H1 (cell line): ENCODE measurements at regions not wholly inside any gene's neighbourhood (a gene's known extent, or its start where the extent isn't known, plus 50 kb on each side); places are given as distances from the start of the nearest gene placed in this dataset.

Source experiments
- CTCF ChIA-PET: fragments of 300-600 bp; sonication (Branson Sonifier 250); formaldehyde crosslinking; loops from one replicate; lab custom pipeline; 2021; ENCODE audit not compliant: partially characterized antibody; lab: Charles Lee
- POLR2A ChIA-PET: fragments of 300-600 bp; sonication (Branson Sonifier 250); formaldehyde crosslinking; loops from one replicate; lab custom pipeline; 2021; ENCODE audit warnings: inconsistent platforms; ENCODE audit not compliant: partially characterized antibody; lab: Charles Lee
- DNase-seq, 2 experiments: peaks; one replicate each; pipeline versions ENCODE4 v3.0.0 to v3.0.0-alpha.2; 2010 to 2022; ENCODE audit warnings: low spot score in 2 of 2, low read depth in 1 of 2, mixed read lengths in 1 of 2
- FAIRE-seq: peaks from 2 replicates; lab custom pipeline; 2011; peaks lifted over from hg19 to GRCh38; lab: Jason Lieb, UNC
- H2AFZ ChIP-seq: 2 replicates; pipeline ENCODE4 v1.8.1; 2012; ENCODE audit warnings: low read length, inconsistent platforms
- H2AK5ac ChIP-seq: 2 replicates; pipeline ENCODE4 v1.6.1; 2013; ENCODE audit warnings: low read depth, low read length
- H2BK120ac ChIP-seq: replicated peaks from 2 replicates; pipeline ENCODE3; 2013; ENCODE audit warnings: low read depth, low read length, inconsistent platforms
- H2BK12ac ChIP-seq: 2 replicates; pipeline ENCODE4 v1.6.1; 2013; ENCODE audit warnings: low read depth, low read length
- H2BK15ac ChIP-seq: 2 replicates; pipeline ENCODE4 v1.6.1; 2013; ENCODE audit warnings: low read length
- H2BK20ac ChIP-seq: 2 replicates; pipeline ENCODE4 v1.6.1; 2013; ENCODE audit warnings: low read length
- H2BK5ac ChIP-seq: 2 replicates; pipeline ENCODE4 v1.6.1; 2013; ENCODE audit warnings: low read depth, low read length
- H3K14ac ChIP-seq: 2 replicates; pipeline ENCODE4 v1.6.1; 2013; ENCODE audit warnings: inconsistent platforms; ENCODE audit not compliant: insufficient read length
- H3K18ac ChIP-seq: 2 replicates; pipeline ENCODE4 v1.6.1; 2013; ENCODE audit warnings: low read length; ENCODE audit errors: extremely low read depth
- H3K23ac ChIP-seq: 2 replicates; pipeline ENCODE4 v1.6.1; 2013; ENCODE audit warnings: inconsistent platforms; ENCODE audit not compliant: insufficient read length
- H3K23me2 ChIP-seq: 2 replicates; pipeline ENCODE4 v1.6.1; 2013; ENCODE audit warnings: low read depth, low read length
- H3K27ac ChIP-seq: 2 replicates; pipeline ENCODE4 v1.6.1; 2011; ENCODE audit warnings: low read depth, low read length, inconsistent platforms
- H3K27me3 ChIP-seq, 4 experiments: replicated peaks in 1 of 4; 1 replicate in 1 of 4; 2 replicates in 3 of 4; pipeline versions ENCODE4 v1.6.1 to v1.8.1; 2011 to 2013; ENCODE audit warnings: low read length in 3 of 4, mild to moderate bottlenecking in 3 of 4, inconsistent platforms in 2 of 4, mixed read lengths in 2 of 4, moderate library complexity in 1 of 4; ENCODE audit not compliant: control insufficient read depth in 3 of 4, insufficient read depth in 3 of 4; ENCODE audit errors: extremely low read depth in 1 of 4
- H3K36me3 ChIP-seq, 4 experiments: 2 replicates each; pipeline versions ENCODE4 v1.6.1 to v1.8.1; 2011 to 2013; ENCODE audit warnings: mild to moderate bottlenecking in 4 of 4, low read length in 3 of 4, moderate library complexity in 2 of 4, control low read depth in 1 of 4, inconsistent platforms in 1 of 4; ENCODE audit not compliant: insufficient read depth in 4 of 4, control insufficient read depth in 2 of 4
- H3K4ac ChIP-seq: replicated peaks from 2 replicates; pipeline ENCODE3; 2013; ENCODE audit warnings: low read length, low read depth, mixed read lengths, inconsistent platforms; ENCODE audit not compliant: insufficient read length
- H3K4me1 ChIP-seq, 4 experiments: replicated peaks in 1 of 4; 1 replicate in 1 of 4; 2 replicates in 3 of 4; pipeline versions ENCODE4 v1.6.1 to v1.8.1; 2011 to 2013; ENCODE audit warnings: low read length in 3 of 4, inconsistent platforms in 2 of 4, mixed read lengths in 1 of 4; ENCODE audit not compliant: insufficient read depth in 4 of 4, control insufficient read depth in 3 of 4
- H3K4me2 ChIP-seq, 2 experiments: 2 replicates each; pipeline versions ENCODE4 v1.6.1 to v1.8.1; 2011 to 2013; ENCODE audit warnings: low read depth in 2 of 2, low read length in 2 of 2, control low read depth in 1 of 2, inconsistent platforms in 1 of 2, mild to moderate bottlenecking in 1 of 2; ENCODE audit not compliant: insufficient read depth in 1 of 2
- H3K4me3 ChIP-seq, 4 experiments: fragments of 200-600, 300-600 bp in 1 of 4; sonication (generic), shearing (Covaris generic), sonication (Bioruptor Twin) in 1 of 4; 2 replicates each; pipeline versions ENCODE4 v1.5.1 to v1.8.1; 2011 to 2016; ENCODE audit warnings: low read length in 4 of 4, low read depth in 3 of 4, control low read depth in 2 of 4, inconsistent platforms in 2 of 4, mild to moderate bottlenecking in 2 of 4, mixed read lengths in 1 of 4, moderate library complexity in 1 of 4; ENCODE audit not compliant: insufficient read depth in 2 of 4; ENCODE audit errors: extremely low read depth in 1 of 4
- H3K56ac ChIP-seq: replicated peaks from 2 replicates; pipeline ENCODE3; 2013; ENCODE audit warnings: low read depth, mild to moderate bottlenecking, mixed read lengths, low read length, inconsistent platforms; ENCODE audit not compliant: insufficient read length
- H3K79me1 ChIP-seq: 2 replicates; pipeline ENCODE4 v1.6.1; 2013; ENCODE audit warnings: low read depth, low read length, control low read depth
- H3K79me2 ChIP-seq, 2 experiments: 2 replicates each; pipeline versions ENCODE4 v1.6.1 to v1.8.1; 2012 to 2013; ENCODE audit warnings: low read length in 2 of 2, mild to moderate bottlenecking in 2 of 2, inconsistent platforms in 1 of 2; ENCODE audit not compliant: insufficient read depth in 2 of 2, control insufficient read depth in 1 of 2
- H3K9ac ChIP-seq, 4 experiments: replicated peaks in 1 of 4; 1 replicate in 1 of 4; 2 replicates in 3 of 4; pipeline versions ENCODE4 v1.6.1 to v1.8.1; 2011 to 2013; ENCODE audit warnings: low read depth in 3 of 4, low read length in 3 of 4, control low read depth in 2 of 4, mild to moderate bottlenecking in 2 of 4, moderate library complexity in 2 of 4, inconsistent platforms in 1 of 4; ENCODE audit errors: extremely low read depth in 1 of 4
- H3K9me3 ChIP-seq, 2 experiments: 2 replicates each; pipeline versions ENCODE4 v1.6.1 to v1.8.1; 2012 to 2013; ENCODE audit warnings: mild to moderate bottlenecking in 2 of 2, moderate library complexity in 2 of 2, control low read depth in 1 of 2, inconsistent platforms in 1 of 2, low read depth in 1 of 2, low read length in 1 of 2, mixed read lengths in 1 of 2; ENCODE audit not compliant: insufficient read depth in 2 of 2
- H4K20me1 ChIP-seq, 2 experiments: replicated peaks in 1 of 2; 2 replicates each; pipeline versions ENCODE3 to v1.8.1; 2011 to 2013; ENCODE audit warnings: inconsistent platforms in 2 of 2, low read length in 2 of 2, mild to moderate bottlenecking in 1 of 2; ENCODE audit not compliant: insufficient read depth in 2 of 2, control insufficient read depth in 1 of 2
- H4K5ac ChIP-seq: 2 replicates; pipeline ENCODE4 v1.6.1; 2013; ENCODE audit warnings: low read length, low read depth, mixed read lengths, inconsistent platforms; ENCODE audit not compliant: insufficient read length
- H4K8ac ChIP-seq: 2 replicates; pipeline ENCODE4 v1.8.0; 2013; ENCODE audit warnings: mild to moderate bottlenecking, moderate library complexity, low read length, inconsistent platforms; ENCODE audit not compliant: insufficient read depth; ENCODE audit errors: extremely low read depth
- H4K91ac ChIP-seq: replicated peaks from 2 replicates; pipeline ENCODE3; 2013; ENCODE audit warnings: low read length, mixed read lengths, inconsistent platforms; ENCODE audit not compliant: insufficient read length
- ASH2L ChIP-seq: fragments of 200-600, 300-600 bp; sonication (generic); IDR thresholded peaks from one replicate; pipeline ENCODE4 v1.7.1; 2017; ENCODE audit warnings: low read length
- FOSL1 ChIP-seq: IDR thresholded peaks from 2 replicates; pipeline ENCODE4 v1.6.1; 2011; ENCODE audit warnings: mild to moderate bottlenecking, low read depth, low read length, moderate library complexity; ENCODE audit not compliant: insufficient read depth
- GTF2F1 ChIP-seq: IDR thresholded peaks from 2 replicates; pipeline ENCODE4 v1.6.1; 2012; ENCODE audit warnings: low read depth, low read length, improper control_type of control experiment, borderline replicate concordance
- POU5F1 ChIP-seq: IDR thresholded peaks from 2 replicates; pipeline ENCODE4 v1.6.1; 2011; ENCODE audit warnings: low read depth, mild to moderate bottlenecking, low read length, moderate library complexity
- SIX5 ChIP-seq: IDR thresholded peaks from 2 replicates; pipeline ENCODE4 v1.6.1; 2011; ENCODE audit warnings: mild to moderate bottlenecking, low read depth, low read length
- SP1 ChIP-seq: IDR thresholded peaks from 2 replicates; pipeline ENCODE4 v1.6.1; 2011; ENCODE audit warnings: low read depth, low read length
- SP2 ChIP-seq: IDR thresholded peaks from 2 replicates; pipeline ENCODE4 v1.6.1; 2012; ENCODE audit warnings: mild to moderate bottlenecking, low read length, inconsistent platforms
- TAF7 ChIP-seq: optimal IDR thresholded peaks from 2 replicates; pipeline ENCODE3; 2011; ENCODE audit warnings: low read depth, mild to moderate bottlenecking, inconsistent platforms, low read length, moderate library complexity, borderline replicate concordance
- TEAD4 ChIP-seq: IDR thresholded peaks from 2 replicates; pipeline ENCODE4 v1.6.1; 2012; ENCODE audit warnings: low read depth, low read length, inconsistent platforms, mixed read lengths
- WGBS, 2 experiments: shearing (Covaris generic) in 1 of 2; methylation state at CpG; one replicate each; pipeline versions ENCODE4 v1.1.6 to v1.1.7; 2013 to 2015; ENCODE audit warnings: low lambda C conversion rate in 2 of 2, mixed read lengths in 2 of 2, inconsistent platforms in 1 of 2, low coverage in 1 of 2, missing lambda C conversion rate in 1 of 2; ENCODE audit not compliant: insufficient replicate concordance in 2 of 2, insufficient coverage in 1 of 2, insufficient read length in 1 of 2; ENCODE audit errors: extremely low coverage in 1 of 2, missing lambda C conversion rate in 1 of 2; 5-methylcytosine and 5-hydroxymethylcytosine counted together
- TF ChIP-seq, protein P1 (sequence below): IDR thresholded peaks from 2 replicates; pipeline ENCODE4 v1.6.1; 2011; ENCODE audit warnings: low read length, improper control_type of control experiment
- TF ChIP-seq, protein P2 (sequence below): IDR thresholded peaks from 2 replicates; pipeline ENCODE4 v1.6.1; 2012; ENCODE audit warnings: inconsistent platforms

DNA sequence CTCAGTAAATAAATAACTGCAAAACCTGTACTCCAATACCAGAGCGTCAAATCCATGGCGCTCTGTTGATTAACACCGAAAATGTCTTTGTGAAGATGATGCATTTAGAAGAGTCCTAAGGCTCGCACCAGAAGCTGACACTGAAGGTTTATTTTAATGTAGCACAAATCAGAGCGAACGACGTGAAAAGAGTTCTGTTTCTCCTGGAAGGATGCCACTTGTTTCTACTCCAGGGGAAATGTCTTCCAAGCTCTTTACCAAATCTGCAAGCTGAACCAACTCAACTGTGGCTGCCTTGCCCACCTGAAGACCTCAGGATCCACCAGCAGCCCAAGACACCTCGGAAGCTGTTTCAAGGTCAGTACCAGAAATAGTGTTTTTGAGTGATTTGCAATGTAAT, 194.4 kb upstream of the MAF start:
- H2BK20ac ChIP-seq = no peak overlapping the region
- DNase-seq = no peak
- H3K79me2 ChIP-seq = no peaks in the 10 kb centered on the region
- H3K14ac ChIP-seq = no peak overlapping the region
- no peak overlapping the region for H2AK5ac ChIP-seq
- H3K56ac ChIP-seq = no peak overlapping the region
- H3K36me3 ChIP-seq = no peaks in the 10 kb centered on the region
- H4K8ac ChIP-seq = no peak overlapping the region
- H3K4me1 ChIP-seq = no peaks in the 10 kb centered on the region
- no peaks in the 10 kb centered on the region for H3K79me1 ChIP-seq
- no peak overlapping the region for H3K18ac ChIP-seq
- H4K5ac ChIP-seq = no peak overlapping the region
- no peaks in the 10 kb centered on the region for H3K27me3 ChIP-seq
- no peak overlapping the region for H2BK12ac ChIP-seq
- H2AFZ ChIP-seq = no peak overlapping the region
- H3K4me2 ChIP-seq = no peak overlapping the region
- no peaks in the 10 kb centered on the region for H3K9me3 ChIP-seq
- H3K27ac ChIP-seq = no peak overlapping the region
- no peak overlapping the region for H3K23ac ChIP-seq
- no peak overlapping the region for H4K91ac ChIP-seq
- TF ChIP-seq GTF2F1 (no peak), POU5F1 (no peak), SIX5 (no peak), SP2 (no peak), TEAD4 (no peak), SP1 (no peak), TAF7 (no peak), ASH2L (no peak), FOSL1 (no peak)
- TF ChIP-seq, protein P1, sequence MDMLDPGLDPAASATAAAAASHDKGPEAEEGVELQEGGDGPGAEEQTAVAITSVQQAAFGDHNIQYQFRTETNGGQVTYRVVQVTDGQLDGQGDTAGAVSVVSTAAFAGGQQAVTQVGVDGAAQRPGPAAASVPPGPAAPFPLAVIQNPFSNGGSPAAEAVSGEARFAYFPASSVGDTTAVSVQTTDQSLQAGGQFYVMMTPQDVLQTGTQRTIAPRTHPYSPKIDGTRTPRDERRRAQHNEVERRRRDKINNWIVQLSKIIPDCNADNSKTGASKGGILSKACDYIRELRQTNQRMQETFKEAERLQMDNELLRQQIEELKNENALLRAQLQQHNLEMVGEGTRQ = no peak
- TF ChIP-seq, protein P2, sequence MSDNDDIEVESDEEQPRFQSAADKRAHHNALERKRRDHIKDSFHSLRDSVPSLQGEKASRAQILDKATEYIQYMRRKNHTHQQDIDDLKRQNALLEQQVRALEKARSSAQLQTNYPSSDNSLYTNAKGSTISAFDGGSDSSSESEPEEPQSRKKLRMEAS = no peak
- TF ChIP-seq, all 59 proteins: peak for 0
- 98% methylated on average over 8 of the region's 8 CpGs; no CpG with 5 or more reads in 1 of the 2 experiments for WGBS, 2 experiments
- CTCF ChIA-PET = no interaction called here
- POLR2A ChIA-PET = no interaction called here
- H2BK5ac ChIP-seq = no peak overlapping the region
- H3K9ac ChIP-seq = no peak overlapping the region
- no peak overlapping the region for H3K4me3 ChIP-seq
- no peak overlapping the region for H2BK15ac ChIP-seq
- H3K4ac ChIP-seq = no peak overlapping the region
- FAIRE-seq = no peak
- no peaks in the 10 kb centered on the region for H4K20me1 ChIP-seq
- no peaks in the 10 kb centered on the region for H3K23me2 ChIP-seq
- H2BK120ac ChIP-seq = no peak overlapping the region
